ENCODE measurements at regions not wholly inside any gene's neighbourhood (a gene's known extent, or its start where the extent isn't known, plus 50 kb on each side); places are given as distances from the start of the nearest gene placed in this dataset.

DNA sequence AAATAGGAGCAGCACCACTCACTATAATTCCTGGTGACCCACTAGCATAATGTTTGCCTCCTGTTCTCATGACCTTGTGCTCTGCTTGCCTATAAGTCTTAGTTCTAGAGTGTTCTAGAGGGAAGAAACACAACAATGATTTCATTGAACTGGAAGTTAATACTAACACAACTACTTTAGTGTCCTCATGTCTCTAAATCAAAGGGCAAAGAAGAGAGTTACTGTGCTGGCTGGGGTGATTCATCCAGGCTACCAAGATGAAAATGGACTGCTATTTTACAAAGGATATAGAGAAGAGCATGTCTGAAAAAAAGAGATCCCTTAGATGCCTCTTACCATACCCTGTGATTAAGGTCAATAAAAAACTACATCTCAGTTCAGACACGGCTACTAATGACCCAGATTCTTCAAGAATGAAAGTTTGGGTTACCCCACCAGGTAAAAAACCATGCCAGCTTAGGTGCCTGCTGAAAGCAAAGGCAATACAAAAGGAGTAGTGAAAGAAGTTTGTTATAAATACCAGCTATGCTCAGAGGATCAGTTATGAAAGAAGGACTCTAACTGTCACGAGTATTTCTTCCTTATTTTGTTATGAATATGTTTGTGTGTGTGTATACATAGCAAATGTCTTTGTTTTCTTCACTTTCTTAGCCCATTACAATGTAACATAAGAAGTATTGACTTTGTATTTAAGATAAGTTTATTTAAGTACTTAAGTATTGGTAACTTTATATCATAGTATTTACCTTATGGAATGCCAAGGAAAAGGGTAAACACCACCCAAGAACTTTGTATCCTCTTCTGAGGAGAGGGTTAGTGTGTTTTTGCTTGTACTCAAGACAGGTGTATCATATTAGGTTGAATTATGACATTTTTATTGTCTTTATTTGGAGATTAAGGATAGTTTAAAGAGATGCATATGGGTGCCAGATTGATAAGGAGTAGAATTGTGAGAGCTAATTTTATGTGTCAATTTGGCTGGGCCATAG, 314.1 kb upstream of the PTGER4 start:
- ChIA-PET CTCF (interaction anchor here (0.7 to 1.0 kb wide), 2 partner anchors 314 to 443 kb away, joined by 3 read pairs; partner anchors contain the start of gene PTGER4), POLR2A (no interaction called here)
- Mint-ChIP-seq H3K36me3 (ENCODE audit: low read depth) (peaks cover 23% of the 10 kb centered on the region), H3K27ac (no peak overlapping the region), H3K27me3 (ENCODE audit: low read depth) (no peaks in the 10 kb centered on the region), H3K4me3 (no peak overlapping the region), H3K4me1 (ENCODE audit: low read depth) (peaks cover 4% of the 10 kb centered on the region), H3K9me3 (ENCODE audit: insufficient read depth) (peaks cover 27% of the 10 kb centered on the region)
- DNase-seq (no peak), ATAC-seq (no peak)

DNA sequence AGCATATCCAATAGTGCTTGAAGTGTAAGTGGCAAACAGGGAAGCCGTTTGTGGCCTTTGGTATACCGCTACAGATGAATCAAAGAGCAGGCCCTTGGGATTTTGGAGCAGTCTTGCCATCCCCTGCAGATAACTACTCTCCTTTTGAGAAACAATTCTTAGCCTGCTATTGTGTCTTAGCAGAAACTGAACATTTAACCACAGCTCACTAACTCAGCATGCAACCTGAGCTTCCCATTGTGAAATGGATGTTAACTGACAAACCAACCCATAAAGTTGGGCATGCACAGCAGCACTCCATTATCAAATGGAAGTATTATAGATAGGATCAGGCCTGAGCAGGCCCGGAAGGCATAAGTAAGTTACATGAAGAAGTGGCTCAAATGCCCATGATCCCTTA, 315.3 kb upstream of the PTGER4 start:
- H3K27me3 Mint-ChIP-seq (ENCODE audit: low read depth), result no peaks in the 10 kb centered on the region
- ChIA-PET CTCF (no interaction called here), POLR2A (no interaction called here)
- no peak for DNase-seq
- H3K4me3 Mint-ChIP-seq, result no peak overlapping the region
- ATAC-seq, result no peak
- H3K4me1 Mint-ChIP-seq (ENCODE audit: low read depth), result peaks cover 11% of the 10 kb centered on the region
- peaks cover 17% of the 10 kb centered on the region for H3K36me3 Mint-ChIP-seq (ENCODE audit: low read depth)
- H3K9me3 Mint-ChIP-seq (ENCODE audit: insufficient read depth), result peaks cover 19% of the 10 kb centered on the region
- H3K27ac Mint-ChIP-seq, result no peak overlapping the region

DNA sequence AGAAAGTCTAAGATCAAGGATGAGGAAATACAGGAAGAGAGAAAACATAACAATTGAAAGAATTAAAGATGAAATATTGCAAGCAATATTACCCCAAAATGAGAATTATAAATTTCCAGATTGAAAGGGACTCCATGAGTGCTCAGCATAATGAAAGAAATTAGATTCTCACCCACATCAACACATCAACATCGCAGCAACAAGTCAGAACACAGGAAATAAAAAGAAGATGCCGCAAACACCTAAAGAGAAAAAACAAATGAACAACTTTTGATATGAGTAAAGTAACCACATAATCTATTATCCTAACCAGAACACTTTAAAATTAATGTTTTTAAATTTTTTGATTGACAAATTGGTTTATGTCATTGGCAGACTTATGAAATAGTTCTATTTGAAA, 318.3 kb upstream of the PTGER4 start:
- DNase-seq (no peak), ATAC-seq (no peak)
- peak overlapping the region; percentile 0 for H3K27ac Mint-ChIP-seq
- peaks cover 14% of the 10 kb centered on the region for H3K36me3 Mint-ChIP-seq (ENCODE audit: low read depth)
- ChIA-PET POLR2A (no interaction called here), CTCF (no interaction called here)
- H3K4me3 Mint-ChIP-seq, result no peak overlapping the region
- no peaks in the 10 kb centered on the region for H3K27me3 Mint-ChIP-seq (ENCODE audit: low read depth)
- peaks cover 16% of the 10 kb centered on the region for H3K4me1 Mint-ChIP-seq (ENCODE audit: low read depth)
- peaks cover 14% of the 10 kb centered on the region for H3K9me3 Mint-ChIP-seq (ENCODE audit: insufficient read depth)

DNA sequence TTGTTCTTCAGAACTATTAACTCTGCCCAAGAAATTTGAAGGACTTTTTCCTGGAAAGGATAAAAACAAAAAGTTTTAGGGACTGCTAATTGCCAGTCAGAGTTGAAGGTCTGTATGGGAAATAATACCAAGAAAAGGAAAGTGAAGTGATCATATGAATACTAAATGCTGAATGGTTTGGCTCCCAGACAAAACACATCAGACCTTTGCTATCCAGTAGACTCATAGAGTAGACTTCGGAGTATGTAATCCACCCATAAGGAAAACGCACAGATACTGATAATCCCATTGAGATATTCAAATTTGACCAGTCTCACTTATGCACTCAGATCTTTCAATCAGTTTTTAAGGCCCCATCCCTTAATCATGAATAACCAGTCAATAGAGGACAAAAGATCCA, 319.0 kb upstream of the PTGER4 start:
- Mint-ChIP-seq H3K4me1 (ENCODE audit: low read depth) (peaks cover 16% of the 10 kb centered on the region), H3K9me3 (ENCODE audit: insufficient read depth) (peaks cover 14% of the 10 kb centered on the region), H3K27me3 (ENCODE audit: low read depth) (no peaks in the 10 kb centered on the region), H3K27ac (no peak overlapping the region), H3K4me3 (no peak overlapping the region), H3K36me3 (ENCODE audit: low read depth) (peaks cover 14% of the 10 kb centered on the region)
- ChIA-PET CTCF (no interaction called here), POLR2A (interaction anchor here (0.6 kb wide), 1 partner anchor 253 kb away, joined by 3 read pairs; no protein-coding TSS in a partner anchor)
- DNase-seq (no peak), ATAC-seq (no peak)

DNA sequence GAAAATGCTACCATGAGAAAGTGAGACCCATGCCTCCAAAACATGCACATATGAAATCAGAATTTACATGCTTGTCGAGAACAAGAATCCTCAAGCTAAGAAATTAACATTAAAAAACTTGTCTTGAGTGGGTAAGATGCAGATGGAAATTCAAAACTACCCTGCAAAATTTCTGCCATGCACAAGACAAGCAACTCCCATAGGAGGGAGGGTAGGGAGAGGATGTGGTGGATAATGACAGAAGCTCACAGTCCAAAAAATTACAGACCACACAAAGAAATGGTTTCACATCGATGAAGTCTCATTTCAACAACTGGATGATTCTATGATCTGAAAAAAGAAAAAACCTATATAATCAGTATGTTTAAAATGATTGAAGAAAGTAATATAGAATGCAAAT, 319.9 kb upstream of the PTGER4 start:
- peaks cover 14% of the 10 kb centered on the region for H3K9me3 Mint-ChIP-seq (ENCODE audit: insufficient read depth)
- H3K4me3 Mint-ChIP-seq, result no peak overlapping the region
- H3K36me3 Mint-ChIP-seq (ENCODE audit: low read depth), result peaks cover 14% of the 10 kb centered on the region
- POLR2A ChIA-PET, result interaction anchor here (0.6 kb wide), 1 partner anchor 254 kb away, joined by 3 read pairs; no protein-coding TSS in a partner anchor
- ATAC-seq (no peak), DNase-seq (no peak)
- H3K27me3 Mint-ChIP-seq (ENCODE audit: low read depth), result no peaks in the 10 kb centered on the region
- CTCF ChIA-PET, result no interaction called here
- H3K4me1 Mint-ChIP-seq (ENCODE audit: low read depth), result peaks cover 16% of the 10 kb centered on the region
- no peak overlapping the region for H3K27ac Mint-ChIP-seq

DNA sequence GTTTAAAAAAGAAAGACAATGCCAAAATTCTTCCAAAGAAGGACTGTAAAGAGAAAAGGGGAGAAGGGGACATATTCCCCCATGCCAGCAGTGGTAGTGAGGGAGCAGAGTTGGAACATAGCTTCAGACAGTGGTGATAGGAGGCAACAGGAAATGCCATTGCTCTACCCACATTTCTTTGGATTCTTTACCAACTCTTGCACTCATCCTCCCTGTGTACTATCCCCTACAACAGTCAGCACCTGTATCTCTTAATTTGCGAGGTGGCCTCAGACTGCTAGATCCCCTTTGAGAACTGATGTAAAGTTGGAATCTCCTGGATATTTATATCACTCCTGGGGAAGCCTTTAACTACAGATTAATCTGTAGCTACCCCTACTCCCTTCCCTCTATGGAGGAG, 320.6 kb upstream of the PTGER4 start:
- peaks cover 10% of the 10 kb centered on the region for H3K36me3 Mint-ChIP-seq (ENCODE audit: low read depth)
- CTCF ChIA-PET, result no interaction called here
- no peak overlapping the region for H3K27ac Mint-ChIP-seq
- POLR2A ChIA-PET, result no interaction called here
- H3K9me3 Mint-ChIP-seq (ENCODE audit: insufficient read depth), result peaks cover 13% of the 10 kb centered on the region
- no peaks in the 10 kb centered on the region for H3K27me3 Mint-ChIP-seq (ENCODE audit: low read depth)
- DNase-seq (no peak), ATAC-seq (no peak)
- H3K4me1 Mint-ChIP-seq (ENCODE audit: low read depth), result peaks cover 16% of the 10 kb centered on the region
- no peak overlapping the region for H3K4me3 Mint-ChIP-seq

DNA sequence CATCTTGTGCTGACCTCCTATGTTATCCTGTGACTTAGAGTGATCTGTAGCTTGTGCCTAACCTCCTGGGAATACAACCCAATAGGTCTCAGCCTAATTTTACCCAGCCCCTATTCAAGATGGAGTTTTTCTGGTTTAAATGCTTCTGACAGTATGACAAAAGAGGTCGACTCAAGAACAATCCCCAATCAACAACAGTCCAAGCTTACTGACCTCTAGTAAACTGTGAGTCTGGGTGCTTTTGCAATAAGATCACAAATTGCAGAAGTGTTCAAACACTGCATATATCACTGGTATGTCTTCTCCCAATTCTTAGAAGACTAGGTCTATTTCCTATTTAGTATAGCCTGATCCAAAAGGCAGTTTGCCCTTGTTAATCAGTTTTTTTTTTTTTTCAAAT, 323.5 kb upstream of the PTGER4 start:
- POLR2A ChIA-PET, result no interaction called here
- DNase-seq (no peak), ATAC-seq (no peak)
- Mint-ChIP-seq H3K4me3 (no peak overlapping the region), H3K4me1 (ENCODE audit: low read depth) (peaks cover 14% of the 10 kb centered on the region), H3K27ac (no peak overlapping the region), H3K27me3 (ENCODE audit: low read depth) (no peaks in the 10 kb centered on the region), H3K36me3 (ENCODE audit: low read depth) (peaks cover under 1% of the 10 kb centered on the region), H3K9me3 (ENCODE audit: insufficient read depth) (no peaks in the 10 kb centered on the region)
- CTCF ChIA-PET, result interaction anchor here (1.0 kb wide), 1 partner anchor 19 kb away, joined by 3 read pairs; no protein-coding TSS in a partner anchor

DNA sequence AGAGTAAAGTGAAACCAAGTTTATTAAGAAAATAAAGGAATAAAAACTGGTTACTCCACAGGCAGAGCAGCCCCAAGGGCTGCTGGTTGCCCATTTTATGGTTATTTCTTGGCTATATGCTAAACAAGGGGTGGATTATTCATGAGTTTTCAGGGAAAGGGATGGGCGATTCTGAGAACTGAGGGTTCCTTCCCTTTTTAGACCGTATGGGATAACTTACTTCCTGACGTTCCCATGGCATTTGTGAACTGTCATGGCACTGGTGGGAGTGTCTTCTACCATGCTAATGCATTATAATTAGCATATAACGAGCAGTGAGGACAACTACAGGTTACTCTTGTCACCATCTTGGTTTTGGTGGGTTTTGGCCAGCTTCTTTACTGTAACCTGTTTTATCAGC, 323.9 kb upstream of the PTGER4 start:
- H3K4me3 Mint-ChIP-seq, result no peak overlapping the region
- peaks cover 14% of the 10 kb centered on the region for H3K4me1 Mint-ChIP-seq (ENCODE audit: low read depth)
- H3K27me3 Mint-ChIP-seq (ENCODE audit: low read depth), result no peaks in the 10 kb centered on the region
- no peaks in the 10 kb centered on the region for H3K9me3 Mint-ChIP-seq (ENCODE audit: insufficient read depth)
- no peak overlapping the region for H3K27ac Mint-ChIP-seq
- peaks cover 4% of the 10 kb centered on the region for H3K36me3 Mint-ChIP-seq (ENCODE audit: low read depth)
- ChIA-PET POLR2A (no interaction called here), CTCF (interaction anchor here (1.0 kb wide), 1 partner anchor 18 kb away, joined by 3 read pairs; no protein-coding TSS in a partner anchor)
- no peak for DNase-seq
- ATAC-seq, result no peak

DNA sequence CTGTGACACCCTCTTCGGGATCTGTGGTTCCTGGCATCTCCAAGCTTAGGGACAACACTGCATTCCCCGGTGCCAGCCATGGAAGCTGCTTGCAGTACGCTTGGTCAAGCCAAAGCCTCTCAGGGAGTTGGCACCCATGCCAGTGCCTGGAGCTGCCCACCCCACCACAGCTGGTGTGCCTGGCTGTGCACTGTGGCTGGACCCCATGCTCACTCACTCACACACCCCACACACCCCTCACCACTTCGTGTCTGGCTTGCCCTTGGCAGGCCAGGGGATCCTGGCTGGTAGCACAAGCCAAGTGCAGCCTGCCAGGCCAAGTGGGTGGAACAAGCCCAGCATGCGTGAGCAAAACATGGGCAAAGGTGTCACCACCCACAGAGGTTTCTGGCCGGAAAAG, 324.5 kb upstream of the PTGER4 start:
- H3K27ac Mint-ChIP-seq, result no peak overlapping the region
- DNase-seq (no peak), ATAC-seq (no peak)
- no peak overlapping the region for H3K4me3 Mint-ChIP-seq
- ChIA-PET CTCF (no interaction called here), POLR2A (no interaction called here)
- H3K9me3 Mint-ChIP-seq (ENCODE audit: insufficient read depth), result peaks cover 5% of the 10 kb centered on the region
- H3K27me3 Mint-ChIP-seq (ENCODE audit: low read depth), result no peaks in the 10 kb centered on the region
- H3K4me1 Mint-ChIP-seq (ENCODE audit: low read depth), result peaks cover 12% of the 10 kb centered on the region
- H3K36me3 Mint-ChIP-seq (ENCODE audit: low read depth), result peaks cover 9% of the 10 kb centered on the region

DNA sequence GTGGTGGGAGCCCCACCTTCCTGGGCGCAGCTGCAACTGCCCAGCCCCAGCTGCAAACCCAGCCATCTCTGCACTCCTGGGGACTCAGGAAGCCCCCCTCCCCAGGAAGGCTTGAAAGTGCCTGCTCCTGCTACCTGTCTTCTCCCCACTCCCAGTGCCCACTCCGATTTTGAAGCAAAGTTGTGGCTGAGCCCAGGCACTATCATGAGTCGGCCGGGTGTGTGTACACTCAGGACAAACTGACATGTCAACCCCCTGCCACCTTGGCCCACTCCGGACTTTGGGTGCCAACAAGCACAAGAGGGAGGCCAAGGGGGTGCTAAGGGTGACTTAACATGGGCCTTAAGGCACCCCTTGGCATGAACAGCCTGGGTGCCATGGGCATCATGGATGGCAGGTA, 325.5 kb upstream of the PTGER4 start:
- H3K4me3 Mint-ChIP-seq, result no peak overlapping the region
- H3K27me3 Mint-ChIP-seq (ENCODE audit: low read depth), result no peaks in the 10 kb centered on the region
- H3K4me1 Mint-ChIP-seq (ENCODE audit: low read depth), result peaks cover 3% of the 10 kb centered on the region
- ATAC-seq, result no peak
- DNase-seq, result no peak
- CTCF ChIA-PET, result interaction anchor here (1.0 kb wide), 1 partner anchor 31 kb away, joined by 4 read pairs; no protein-coding TSS in a partner anchor
- H3K9me3 Mint-ChIP-seq (ENCODE audit: insufficient read depth), result peaks cover 15% of the 10 kb centered on the region
- H3K27ac Mint-ChIP-seq, result no peak overlapping the region
- POLR2A ChIA-PET, result no interaction called here
- H3K36me3 Mint-ChIP-seq (ENCODE audit: low read depth), result peaks cover 17% of the 10 kb centered on the region

DNA sequence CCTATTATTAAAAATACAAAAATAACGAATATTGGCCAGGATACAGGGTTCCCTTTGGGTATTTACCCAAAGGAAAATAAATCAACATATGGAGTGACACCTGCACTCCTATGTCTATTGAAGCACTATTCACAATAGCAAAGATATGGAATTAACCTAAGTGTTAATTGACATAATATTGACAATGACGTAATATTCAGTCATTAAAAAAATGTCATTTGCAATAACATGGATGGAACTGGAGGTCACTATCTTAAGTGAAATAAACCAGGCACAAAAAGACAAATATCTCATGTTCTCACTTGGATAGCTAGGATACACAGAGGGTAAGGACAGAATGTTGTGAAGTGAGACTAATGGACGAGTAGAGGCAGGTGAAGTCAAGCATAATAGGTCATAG, 326.3 kb upstream of the PTGER4 start:
- Mint-ChIP-seq H3K27me3 (ENCODE audit: low read depth) (no peaks in the 10 kb centered on the region), H3K4me1 (ENCODE audit: low read depth) (no peaks in the 10 kb centered on the region), H3K27ac (no peak overlapping the region), H3K4me3 (no peak overlapping the region), H3K9me3 (ENCODE audit: insufficient read depth) (peaks cover 18% of the 10 kb centered on the region), H3K36me3 (ENCODE audit: low read depth) (peaks cover 21% of the 10 kb centered on the region)
- DNase-seq (no peak), ATAC-seq (no peak)
- POLR2A ChIA-PET, result no interaction called here
- CTCF ChIA-PET, result interaction anchor here (1.0 kb wide), 1 partner anchor 31 kb away, joined by 4 read pairs; no protein-coding TSS in a partner anchor

DNA sequence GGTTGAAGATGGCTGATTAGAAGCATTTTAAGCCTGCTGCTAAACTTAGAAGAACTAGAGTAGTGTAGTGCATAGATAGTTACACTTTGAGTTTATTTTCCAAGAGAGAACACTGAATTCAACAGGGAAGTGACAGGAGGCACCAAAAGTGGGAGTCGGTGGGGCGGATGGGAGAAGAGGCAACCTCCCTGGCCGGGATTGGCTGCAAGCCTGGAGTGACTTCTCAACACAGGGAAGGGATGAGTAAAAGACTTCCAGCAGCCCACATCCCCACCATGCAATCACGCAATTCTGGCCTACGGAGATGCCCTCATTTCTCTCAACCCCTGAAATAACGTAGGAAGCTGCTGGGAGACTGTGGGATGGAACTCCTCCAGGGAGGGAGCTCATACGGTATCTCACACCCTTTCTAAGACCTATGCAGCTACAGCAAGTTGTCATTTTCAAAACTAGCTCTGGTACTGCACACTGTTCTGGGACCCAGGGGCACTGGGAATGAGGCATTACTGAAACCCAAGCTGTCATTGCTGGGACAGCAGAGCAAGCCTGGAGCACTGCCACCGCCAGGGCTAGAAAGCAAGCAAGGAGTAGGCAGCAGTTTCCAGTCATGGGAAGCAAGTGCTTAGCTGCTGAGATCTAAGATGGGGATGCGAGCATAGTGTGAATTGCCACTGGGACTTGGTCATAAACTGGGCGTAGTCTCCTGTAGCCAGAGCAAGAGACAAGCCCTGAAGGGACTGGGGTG, 331.6 kb upstream of the PTGER4 start:
- ChIA-PET POLR2A (no interaction called here), CTCF (interaction anchor here (1.0 kb wide), 1 partner anchor 12 kb away, joined by 3 read pairs; no protein-coding TSS in a partner anchor)
- H3K27me3 Mint-ChIP-seq (ENCODE audit: low read depth), result no peaks in the 10 kb centered on the region
- H3K36me3 Mint-ChIP-seq (ENCODE audit: low read depth), result peaks cover 22% of the 10 kb centered on the region
- ATAC-seq (no peak), DNase-seq (no peak)
- H3K27ac Mint-ChIP-seq, result no peak overlapping the region
- H3K4me3 Mint-ChIP-seq, result no peak overlapping the region
- no peaks in the 10 kb centered on the region for H3K4me1 Mint-ChIP-seq (ENCODE audit: low read depth)
- peaks cover 18% of the 10 kb centered on the region for H3K9me3 Mint-ChIP-seq (ENCODE audit: insufficient read depth)
